Muscle layer of duodenum (tissue), 2 donors: ENCODE measurements at regions not wholly inside any gene's neighbourhood (a gene's known extent, or its start where the extent isn't known, plus 50 kb on each side); places are given as distances from the start of the nearest gene placed in this dataset.

Experiments
- H3K27ac ChIP-seq: one replicate; pipeline ENCODE4 v1.7.0; 2013; ENCODE audit warnings: mild to moderate bottlenecking, low read length
- H3K27me3 ChIP-seq: one replicate; pipeline ENCODE4 v1.7.0; 2013; ENCODE audit warnings: low read depth, mild to moderate bottlenecking, control low read depth, low read length
- H3K36me3 ChIP-seq, 2 donors: one replicate each; pipeline ENCODE4 v1.7.0; 2013; ENCODE audit warnings: low read length in 2 of 2, control low read depth in 1 of 2, mild to moderate bottlenecking in 1 of 2; ENCODE audit not compliant: insufficient read depth in 2 of 2, control insufficient read depth in 1 of 2
- H3K4me1 ChIP-seq, 2 donors: one replicate each; pipeline ENCODE4 v1.7.0; 2013; ENCODE audit warnings: low read length in 2 of 2, mild to moderate bottlenecking in 2 of 2, control low read depth in 1 of 2, moderate library complexity in 1 of 2; ENCODE audit not compliant: insufficient read depth in 2 of 2, control insufficient read depth in 1 of 2
- H3K4me3 ChIP-seq, 2 donors: one replicate each; pipeline ENCODE4 v1.7.0; 2013; ENCODE audit warnings: low read length in 2 of 2, low read depth in 1 of 2, mild to moderate bottlenecking in 1 of 2
- H3K9me3 ChIP-seq, 2 donors: one replicate each; pipeline ENCODE4 v1.7.0; 2013; ENCODE audit warnings: low read length in 2 of 2, control low read depth in 1 of 2, mild to moderate bottlenecking in 1 of 2; ENCODE audit not compliant: control insufficient read depth in 1 of 2
- donor health status: healthy.

DNA sequence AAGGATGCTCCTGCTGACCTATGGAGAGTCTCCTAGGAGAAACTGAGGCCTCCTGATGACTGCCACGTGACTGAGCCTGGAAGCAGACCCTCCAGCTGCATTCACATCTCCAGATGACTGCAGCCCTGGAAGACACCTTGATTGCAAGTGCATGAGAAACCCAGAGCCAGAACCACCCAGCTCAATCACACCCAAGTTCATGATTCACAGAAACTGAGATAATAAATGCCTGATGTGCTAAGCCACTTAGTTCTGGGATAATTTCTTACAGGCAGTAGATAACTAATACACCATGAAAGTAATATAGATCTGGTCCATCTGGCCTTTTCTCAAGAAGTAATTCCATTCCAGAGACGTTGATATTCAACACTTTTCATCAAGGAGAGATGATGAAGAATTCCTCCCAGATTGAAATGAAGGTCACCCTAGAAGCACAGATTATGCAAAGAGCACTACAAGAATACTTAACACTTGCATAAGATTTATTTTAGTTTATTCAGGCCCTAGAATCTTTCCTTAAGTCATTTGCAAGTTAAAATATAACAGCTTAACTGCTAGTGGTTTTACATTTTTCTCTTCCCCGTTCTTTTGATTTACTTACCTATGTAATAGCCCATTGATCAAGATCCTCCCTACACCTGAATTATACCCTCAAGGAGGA lies 208.2 kb upstream of the INHBA start:
- Histone ChIP-seq H3K36me3 (no peaks in the 10 kb centered on the region), H3K27me3 (no peaks in the 10 kb centered on the region), H3K9me3 (no peaks in the 10 kb centered on the region), H3K27ac (no peak overlapping the region), H3K4me1 (no peaks in the 10 kb centered on the region), H3K4me3 (no peak overlapping the region)

DNA sequence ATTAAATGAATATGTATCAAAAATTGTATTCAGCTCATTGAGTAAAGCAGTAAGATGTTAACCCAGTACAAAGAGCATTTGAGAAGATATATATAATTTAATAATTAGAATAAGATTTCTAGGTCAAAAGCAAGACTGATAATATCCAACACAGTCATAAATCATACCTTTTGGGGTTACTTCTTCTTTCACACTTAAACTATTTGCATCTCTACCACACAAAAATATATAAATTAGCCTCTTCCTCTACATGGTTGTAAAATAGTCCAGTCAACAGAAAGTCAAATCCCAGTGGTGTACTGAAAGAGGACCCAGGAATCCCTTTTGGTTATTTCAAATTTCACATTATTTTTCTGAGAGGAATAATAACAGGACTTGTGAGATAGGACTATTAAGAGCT lies 204.6 kb upstream of the INHBA start:
- Histone ChIP-seq H3K4me1 (no peaks in the 10 kb centered on the region), H3K4me3 (no peak overlapping the region), H3K9me3 (no peaks in the 10 kb centered on the region), H3K27ac (no peak overlapping the region), H3K36me3 (no peaks in the 10 kb centered on the region), H3K27me3 (no peaks in the 10 kb centered on the region)

DNA sequence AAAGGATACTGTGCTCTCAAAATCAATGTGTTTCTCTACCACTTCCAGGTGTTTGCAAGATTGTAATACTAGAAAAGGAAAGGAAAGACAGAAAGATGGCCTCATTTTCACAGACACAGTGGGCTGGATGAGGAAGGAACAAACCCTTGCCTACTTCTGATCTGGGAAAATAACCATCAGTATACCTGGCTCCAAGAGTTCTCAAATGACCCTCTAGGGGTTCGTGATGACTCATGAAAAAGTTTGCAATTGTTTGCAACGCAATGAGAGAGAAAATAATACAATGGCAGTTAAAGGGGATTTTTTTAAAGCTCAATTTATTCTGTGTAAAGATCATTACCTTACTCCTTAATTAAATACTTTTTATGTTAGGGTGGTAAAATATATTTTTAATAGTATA lies 197.6 kb upstream of the INHBA start:
- Histone ChIP-seq H3K36me3 (no peaks in the 10 kb centered on the region), H3K4me1 (no peaks in the 10 kb centered on the region), H3K27me3 (no peaks in the 10 kb centered on the region), H3K4me3 (no peak overlapping the region), H3K27ac (no peak overlapping the region), H3K9me3 (no peaks in the 10 kb centered on the region)

DNA sequence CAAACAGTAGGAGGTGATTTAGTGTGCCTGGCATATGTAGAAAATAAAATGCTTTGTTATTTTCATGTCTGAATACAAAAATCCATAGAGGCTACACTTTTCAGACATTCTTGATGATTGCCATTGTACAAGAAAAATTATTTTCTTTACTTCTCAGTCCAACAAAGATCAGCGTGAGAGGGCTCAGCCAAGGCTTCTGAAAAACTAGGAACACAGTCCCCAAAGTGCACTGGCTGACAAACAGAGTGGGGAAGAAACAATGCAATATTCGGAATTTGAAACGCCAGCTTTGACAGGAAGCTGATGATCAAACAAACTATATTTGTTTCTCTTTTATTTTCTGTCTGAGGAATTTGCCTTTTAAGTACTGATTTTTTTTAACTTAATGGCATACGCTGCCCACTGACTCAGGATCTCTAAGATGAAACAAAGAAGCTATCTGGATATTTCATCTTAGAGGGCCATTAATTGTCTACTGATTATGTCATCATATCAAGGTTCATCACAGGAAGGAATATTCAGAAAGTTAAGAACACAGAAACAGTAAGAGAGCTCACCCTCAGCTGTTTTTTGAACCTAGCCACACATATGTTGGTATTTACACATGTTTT lies 197.0 kb upstream of the INHBA start:
- Histone ChIP-seq H3K27ac (no peak overlapping the region), H3K9me3 (no peaks in the 10 kb centered on the region), H3K4me1 (no peaks in the 10 kb centered on the region), H3K27me3 (no peaks in the 10 kb centered on the region), H3K4me3 (no peak overlapping the region), H3K36me3 (no peaks in the 10 kb centered on the region)

DNA sequence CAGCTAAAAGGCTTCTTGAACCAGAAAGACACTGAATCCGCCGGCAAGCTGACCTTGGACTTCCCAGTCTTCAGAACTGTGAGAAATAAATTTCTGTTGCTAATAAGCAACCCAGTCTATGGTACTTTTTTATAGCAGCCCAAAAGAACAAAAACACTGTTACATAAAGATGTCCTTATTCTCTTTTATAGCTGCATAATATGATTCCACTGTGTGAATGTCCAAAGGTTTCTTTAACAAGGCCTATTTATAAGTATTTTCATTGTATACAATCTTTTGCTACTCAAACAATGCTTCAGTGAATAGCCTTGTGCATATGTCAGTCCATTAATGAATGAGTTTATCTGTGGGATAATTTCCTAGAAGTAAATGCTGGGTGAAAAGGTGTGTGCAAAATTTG lies 190.8 kb upstream of the INHBA start:
- Histone ChIP-seq H3K36me3 (no peaks in the 10 kb centered on the region), H3K27me3 (no peaks in the 10 kb centered on the region), H3K4me3 (no peak overlapping the region), H3K27ac (no peak overlapping the region), H3K9me3 (no peaks in the 10 kb centered on the region), H3K4me1 (no peaks in the 10 kb centered on the region)

DNA sequence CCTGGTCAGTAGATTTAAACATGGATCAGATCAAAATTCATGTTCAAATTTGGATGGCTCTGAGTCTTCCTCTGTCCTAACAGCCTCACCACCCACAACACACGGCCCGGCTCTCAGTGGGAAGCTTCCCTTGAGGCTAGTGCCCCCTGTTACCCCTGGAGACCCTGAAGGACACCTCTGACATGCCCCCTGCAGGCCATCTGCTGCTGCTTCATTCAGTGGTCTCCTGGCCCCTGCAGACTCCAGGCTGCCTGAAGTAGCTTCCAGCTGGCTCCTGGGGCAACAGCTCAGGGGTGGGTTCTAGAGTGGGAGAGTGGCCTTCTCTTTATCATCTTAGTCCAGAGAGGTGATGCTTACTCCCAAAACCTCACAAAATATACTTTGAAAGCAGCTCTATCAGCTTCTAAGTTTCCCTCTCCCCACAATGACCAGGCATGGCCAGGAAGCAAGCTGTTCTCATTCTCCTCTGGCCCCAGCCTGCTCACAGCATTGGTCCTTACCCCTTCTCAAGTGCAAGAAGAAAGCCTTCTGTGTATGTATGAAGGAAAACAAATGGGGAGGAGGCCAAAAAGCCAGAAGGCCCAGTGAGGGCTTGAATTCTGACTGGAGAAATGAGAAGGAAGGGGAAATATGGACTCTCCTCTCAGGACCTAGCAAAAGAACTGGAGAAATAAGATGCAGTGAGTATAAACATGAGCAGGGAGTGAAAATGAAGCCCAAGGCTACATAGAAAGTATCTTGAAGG lies 189.6 kb upstream of the INHBA start:
- Histone ChIP-seq H3K9me3 (no peaks in the 10 kb centered on the region), H3K36me3 (no peaks in the 10 kb centered on the region), H3K27ac (no peak overlapping the region), H3K4me3 (no peak overlapping the region), H3K4me1 (no peaks in the 10 kb centered on the region), H3K27me3 (no peaks in the 10 kb centered on the region)

DNA sequence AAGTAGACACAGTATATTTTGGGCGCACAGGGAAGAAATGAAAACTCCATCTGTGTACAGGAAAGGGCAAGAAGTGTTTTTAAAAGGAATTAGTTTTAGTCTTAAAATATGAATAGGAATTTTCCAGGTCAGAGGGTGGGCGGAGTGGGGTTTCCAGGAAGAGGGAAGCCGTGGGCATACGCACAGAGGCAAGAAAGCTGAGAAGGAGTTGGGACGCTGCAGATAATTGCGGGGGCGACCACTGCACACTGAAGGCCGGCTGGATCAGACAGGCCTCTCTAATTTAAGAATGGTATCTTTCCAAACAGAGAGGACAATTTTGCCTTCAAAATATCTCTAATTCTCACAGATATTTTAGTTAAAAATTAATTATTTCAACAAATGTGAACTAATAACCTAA lies 189.1 kb upstream of the INHBA start:
- Histone ChIP-seq H3K4me1 (peaks cover 0 to 3% of the 10 kb centered on the region in 2 donors), H3K36me3 (no peaks in the 10 kb centered on the region), H3K9me3 (no peaks in the 10 kb centered on the region), H3K27me3 (no peaks in the 10 kb centered on the region), H3K27ac (no peak overlapping the region), H3K4me3 (no peak overlapping the region)

DNA sequence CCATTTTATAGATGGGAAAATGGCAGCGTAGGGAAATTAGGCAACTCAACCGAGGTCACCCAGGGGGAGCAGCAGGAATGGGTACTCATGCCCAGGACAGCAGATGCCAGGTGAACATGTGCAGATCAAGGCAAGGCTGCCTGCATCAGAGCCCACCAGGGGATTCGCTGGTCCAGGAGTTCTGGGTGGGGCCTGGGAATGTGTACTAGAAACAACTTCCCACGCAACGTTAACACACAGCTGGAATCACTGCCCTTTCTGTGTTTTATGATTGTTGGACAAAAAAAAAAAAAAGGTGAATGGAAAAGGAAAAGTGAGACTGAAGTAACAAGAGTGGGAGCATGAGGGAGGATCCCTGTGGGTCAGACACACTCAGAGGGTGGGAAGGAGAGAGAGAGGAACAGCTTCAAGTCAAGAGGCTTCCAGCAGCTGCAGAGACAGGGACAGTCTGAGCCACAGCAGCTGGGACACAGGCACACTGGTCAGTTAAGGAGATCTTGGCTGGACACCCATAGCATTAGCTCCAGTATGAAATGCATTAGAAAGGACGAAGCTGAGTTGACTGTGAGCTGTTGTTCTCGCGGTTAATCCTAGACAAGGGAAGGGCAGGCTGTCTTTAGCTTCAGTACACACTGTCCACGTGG lies 187.9 kb upstream of the INHBA start:
- Histone ChIP-seq H3K4me3 (no peak overlapping the region), H3K9me3 (no peaks in the 10 kb centered on the region), H3K36me3 (no peaks in the 10 kb centered on the region), H3K27me3 (no peaks in the 10 kb centered on the region), H3K4me1 (peaks cover 5 to 15% of the 10 kb centered on the region in 2 donors), H3K27ac (no peak overlapping the region)

DNA sequence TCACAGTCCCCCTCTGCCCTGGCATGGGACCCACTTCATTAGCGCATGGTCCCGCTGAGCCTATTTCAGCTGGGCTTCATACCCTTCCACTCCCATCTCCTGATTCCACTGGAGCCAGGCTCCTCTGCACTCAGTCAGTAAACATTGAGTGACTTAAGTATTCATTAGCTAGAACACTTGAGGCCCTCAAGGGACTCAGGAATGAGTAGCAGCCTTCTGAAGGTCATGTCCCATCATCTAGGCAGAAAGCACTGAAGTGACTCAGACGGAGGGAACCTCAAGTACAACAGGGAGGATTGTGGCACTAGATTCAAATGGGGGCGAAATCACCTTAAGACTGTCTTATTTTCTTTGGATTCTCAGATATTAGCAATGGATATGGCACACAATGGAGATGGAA lies 186.6 kb upstream of the INHBA start:
- Histone ChIP-seq H3K4me3 (no peak overlapping the region), H3K27ac (no peak overlapping the region), H3K4me1 (peaks cover 9 to 18% of the 10 kb centered on the region in 2 donors), H3K9me3 (no peaks in the 10 kb centered on the region), H3K36me3 (no peaks in the 10 kb centered on the region), H3K27me3 (no peaks in the 10 kb centered on the region)

DNA sequence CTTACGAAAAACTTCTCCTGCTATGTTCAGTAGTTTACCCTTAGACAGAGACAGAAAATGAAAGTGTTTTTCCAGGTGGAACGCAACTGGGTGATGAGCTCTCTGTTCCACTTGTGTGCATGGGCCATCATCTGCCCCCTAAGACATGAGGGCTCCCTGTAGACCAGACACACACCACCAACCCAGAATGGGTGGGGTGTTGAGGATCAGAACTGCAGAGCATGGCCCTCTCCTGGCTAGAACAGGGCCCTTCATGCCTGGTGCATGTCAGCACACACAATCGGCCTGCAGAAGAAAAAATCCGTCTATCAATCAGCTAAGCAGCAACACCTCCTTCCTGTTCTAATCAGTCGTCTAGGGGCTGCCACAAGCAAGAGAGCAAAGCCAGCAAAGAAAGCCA lies 186.2 kb upstream of the INHBA start:
- Histone ChIP-seq H3K9me3 (no peaks in the 10 kb centered on the region), H3K27me3 (no peaks in the 10 kb centered on the region), H3K27ac (no peak overlapping the region), H3K4me3 (no peak overlapping the region), H3K4me1 (peaks cover 9 to 18% of the 10 kb centered on the region in 2 donors), H3K36me3 (no peaks in the 10 kb centered on the region)

DNA sequence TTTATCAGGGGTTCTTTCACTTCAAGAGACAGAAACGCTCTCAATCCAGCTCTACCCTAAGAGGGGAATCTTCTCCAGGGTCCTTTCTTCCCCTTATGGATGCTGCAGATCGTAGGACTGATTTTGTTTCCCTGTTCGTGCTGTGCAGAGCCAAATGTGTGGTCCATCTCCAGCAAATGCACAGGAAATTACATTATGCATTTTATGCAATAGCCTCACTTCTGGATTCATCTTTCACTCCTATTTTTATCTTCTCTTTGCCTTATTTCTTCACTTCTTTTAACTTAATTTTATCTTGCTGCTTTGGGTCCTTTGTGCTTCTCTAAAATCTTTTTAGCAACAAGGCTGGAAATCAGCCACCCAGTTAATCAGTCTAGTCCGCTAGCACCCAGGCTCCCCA lies 184.5 kb upstream of the INHBA start:
- H3K27me3 ChIP-seq = no peaks in the 10 kb centered on the region
- peaks cover 9 to 18% of the 10 kb centered on the region in 2 donors for H3K4me1 ChIP-seq
- H3K4me3 ChIP-seq = no peak overlapping the region
- H3K27ac ChIP-seq = no peak overlapping the region
- no peaks in the 10 kb centered on the region for H3K36me3 ChIP-seq
- H3K9me3 ChIP-seq = no peaks in the 10 kb centered on the region
